Germinal center (tissue), 1 donor: ENCODE measurements at regions not wholly inside any gene's neighbourhood (a gene's known extent, or its start where the extent isn't known, plus 50 kb on each side); places are given as distances from the start of the nearest gene placed in this dataset.
"Not testable (repeated sequence)": the region's sequence is repeated elsewhere in the genome, so short reads cannot be mapped to it uniquely, and the experiment has no call there.

Experiments
- DNase-seq: peaks from one replicate; pipeline ENCODE4 v3.0.0; 2012; ENCODE audit warnings: mixed read lengths, low spot score

GRCh38 chr4:14371131-14371530 lies 631.1 kb upstream of the CPEB2 start:
- no peak for DNase-seq

GRCh38 chr4:14375816-14376215 lies 626.5 kb upstream of the CPEB2 start:
- no peak for DNase-seq

DNA sequence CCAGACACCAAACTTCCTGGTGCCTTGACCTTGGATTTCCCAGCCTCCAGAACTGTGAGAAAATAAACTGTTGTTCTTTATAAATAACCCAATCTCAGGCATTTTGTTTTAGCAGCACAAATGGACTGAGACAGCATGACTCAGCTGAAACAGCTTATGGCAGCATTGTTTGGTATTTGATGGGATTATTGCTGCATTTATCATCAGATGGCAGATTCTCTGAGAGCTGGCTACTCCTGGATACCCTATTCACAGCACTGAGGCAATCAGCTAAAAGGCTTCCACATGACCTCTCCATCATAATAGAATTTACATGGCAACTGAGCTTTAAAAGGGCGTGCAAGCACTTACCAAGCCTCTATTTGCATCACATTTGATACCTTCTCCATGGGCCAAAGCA lies 623.1 kb upstream of the CPEB2 start:
- DNase-seq: no peak

DNA sequence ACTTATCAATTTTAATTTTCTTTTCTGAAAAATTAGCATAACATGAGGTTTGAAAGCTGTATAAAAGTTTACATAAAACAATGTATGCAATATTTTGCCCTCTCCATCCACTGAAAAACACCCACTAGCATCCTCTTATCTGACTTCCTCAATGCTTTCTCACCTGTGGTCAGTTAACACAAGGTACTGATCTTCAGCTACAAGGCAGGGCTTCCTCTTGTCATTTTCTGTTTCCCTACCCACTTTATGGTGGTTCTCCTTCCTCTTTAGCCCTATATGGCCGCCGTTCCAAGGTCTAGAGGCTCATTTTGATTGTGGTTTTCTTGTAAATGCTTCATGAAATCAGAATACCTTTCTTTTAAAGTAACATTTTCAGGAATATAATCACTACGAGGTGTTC lies 618.6 kb upstream of the CPEB2 start:
- DNase-seq: no peak

GRCh38 chr4:14384824-14385223 lies 617.5 kb upstream of the CPEB2 start:
- no peak for DNase-seq

DNA sequence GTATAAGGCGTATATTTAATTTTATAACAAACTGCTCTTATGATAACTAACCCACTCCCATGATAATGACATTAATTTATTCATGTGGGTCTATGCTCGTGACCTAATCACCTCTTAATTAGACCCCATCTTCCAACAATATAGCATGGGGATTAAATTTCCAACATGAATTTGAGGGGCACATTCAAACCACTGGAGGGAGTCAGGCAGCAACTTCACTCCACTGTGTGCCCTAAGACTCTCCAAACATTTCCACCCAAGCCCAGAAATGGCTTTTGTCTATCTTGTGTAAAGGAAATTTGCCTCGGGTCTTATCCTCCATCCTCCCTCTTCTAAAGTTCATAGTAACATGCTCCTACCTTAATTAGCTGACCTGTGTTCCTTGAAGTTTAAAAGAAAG lies 616.1 kb upstream of the CPEB2 start:
- no peak for DNase-seq

- DNase-seq: no peak
These were observed 614.6 kb upstream of the CPEB2 start for GRCh38 chr4:14387647-14388046.

GRCh38 chr4:14392378-14392777 lies 609.9 kb upstream of the CPEB2 start:
- DNase-seq: no peak

DNA sequence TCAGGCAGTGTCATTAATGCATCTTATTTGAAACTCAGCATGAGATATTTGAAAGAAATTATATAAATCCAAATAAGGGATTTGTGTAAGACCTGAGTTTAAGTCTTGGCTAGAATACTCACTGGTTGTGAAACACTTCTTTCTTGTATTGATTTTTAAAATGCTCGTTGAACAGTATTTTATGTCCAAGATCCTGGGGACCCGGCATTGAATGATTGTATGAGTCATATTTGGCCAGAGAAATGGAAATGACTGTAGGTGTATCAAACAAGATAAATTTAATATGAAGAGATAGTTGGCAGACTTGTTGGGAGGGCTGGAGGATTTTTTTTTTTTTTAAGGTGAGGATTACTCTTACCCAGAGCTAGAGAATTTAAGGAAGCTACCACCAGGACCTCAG lies 606.1 kb upstream of the CPEB2 start:
- no peak for DNase-seq

DNA sequence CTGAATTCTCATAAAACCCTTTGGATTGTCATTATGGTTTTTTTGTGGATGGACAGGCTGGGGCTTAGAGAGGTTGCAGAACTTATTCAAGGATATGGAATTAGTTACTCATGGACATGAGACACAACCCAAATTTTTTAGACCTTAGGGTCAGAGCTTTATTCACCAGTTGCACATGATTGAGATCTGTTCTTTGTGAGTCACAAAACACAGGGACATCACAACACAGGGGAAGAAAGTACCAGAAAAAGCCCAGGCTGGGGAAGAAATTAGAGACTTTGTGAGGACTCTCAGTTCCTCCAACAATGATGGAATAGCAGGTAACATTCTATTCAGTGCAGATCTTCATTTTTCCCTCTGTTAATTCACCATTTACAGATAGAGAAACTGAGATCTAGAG lies 602.4 kb upstream of the CPEB2 start:
- no peak for DNase-seq

GRCh38 chr4:14400307-14400706 lies 602.0 kb upstream of the CPEB2 start:
- no peak for DNase-seq

DNA sequence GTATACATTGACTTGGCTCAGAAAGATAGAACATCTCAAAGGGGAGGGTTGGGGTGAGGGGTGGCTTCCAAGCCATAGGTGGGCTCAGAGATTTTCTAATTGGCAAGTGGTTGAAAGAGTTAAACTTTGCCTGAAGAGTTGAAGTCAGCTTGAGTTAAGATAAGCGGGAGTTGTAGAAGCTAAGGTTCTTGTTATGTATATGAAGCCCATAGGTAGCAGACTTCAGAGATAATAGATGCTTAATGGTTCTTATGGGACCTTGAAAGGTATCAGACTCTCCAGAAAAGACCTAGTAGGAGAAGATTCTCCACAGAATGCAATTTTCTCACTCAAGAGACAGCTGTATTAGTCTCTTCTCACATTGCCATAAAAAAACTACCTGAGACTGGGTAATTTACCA lies 599.1 kb upstream of the CPEB2 start:
- no peak for DNase-seq

DNA sequence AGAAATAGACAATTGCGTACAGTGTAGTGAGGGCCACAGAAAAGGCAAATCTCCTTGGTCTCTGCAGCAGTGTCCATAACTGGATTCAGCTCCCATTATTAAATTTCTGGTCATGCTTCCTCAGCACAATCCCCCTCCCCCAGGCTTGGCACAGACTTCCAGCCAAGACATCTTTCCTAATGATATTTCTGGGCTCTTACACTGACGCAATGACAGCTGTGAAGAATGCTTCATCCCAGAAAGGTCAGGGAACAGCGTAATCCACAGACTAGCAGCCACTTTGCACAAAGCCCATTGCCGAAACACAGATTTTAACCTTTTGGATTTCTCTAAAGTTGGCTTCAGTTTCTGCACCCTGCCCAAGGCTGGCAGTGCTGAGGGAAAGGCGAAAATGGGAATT lies 597.6 kb upstream of the CPEB2 start:
- DNase-seq: no peak

DNA sequence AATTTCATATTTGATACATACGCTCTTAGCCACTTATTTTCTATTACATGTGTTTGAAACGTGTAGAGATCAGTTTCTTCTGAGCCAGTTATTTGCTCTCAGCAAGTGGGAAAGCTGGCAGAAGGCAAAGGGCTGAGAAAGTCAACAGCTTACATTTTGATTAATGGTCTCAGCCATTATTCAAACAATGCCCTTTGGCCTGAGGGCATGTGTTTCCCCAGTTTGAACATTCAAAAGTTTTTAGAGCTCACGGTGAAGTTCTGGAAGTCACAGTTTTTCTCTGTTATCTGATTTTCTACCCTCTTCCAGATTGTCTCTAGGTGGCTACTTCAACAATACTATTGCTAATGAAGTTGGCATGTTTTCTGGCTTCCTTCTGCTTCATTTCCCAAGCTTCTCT lies 591.8 kb upstream of the CPEB2 start:
- no peak for DNase-seq

GRCh38 chr4:14415146-14415545 lies 587.1 kb upstream of the CPEB2 start:
- DNase-seq: no peak

GRCh38 chr4:14419516-14419915 lies 582.8 kb upstream of the CPEB2 start:
- DNase-seq: no peak

- not testable (repeated sequence) for DNase-seq
These were observed 576.0 kb upstream of the CPEB2 start for GRCh38 chr4:14426297-14426696.

GRCh38 chr4:14428125-14428524 lies 574.2 kb upstream of the CPEB2 start:
- DNase-seq: no peak

GRCh38 chr4:14431155-14432134 lies 570.8 kb upstream of the CPEB2 start:
- DNase-seq: no peak

DNA sequence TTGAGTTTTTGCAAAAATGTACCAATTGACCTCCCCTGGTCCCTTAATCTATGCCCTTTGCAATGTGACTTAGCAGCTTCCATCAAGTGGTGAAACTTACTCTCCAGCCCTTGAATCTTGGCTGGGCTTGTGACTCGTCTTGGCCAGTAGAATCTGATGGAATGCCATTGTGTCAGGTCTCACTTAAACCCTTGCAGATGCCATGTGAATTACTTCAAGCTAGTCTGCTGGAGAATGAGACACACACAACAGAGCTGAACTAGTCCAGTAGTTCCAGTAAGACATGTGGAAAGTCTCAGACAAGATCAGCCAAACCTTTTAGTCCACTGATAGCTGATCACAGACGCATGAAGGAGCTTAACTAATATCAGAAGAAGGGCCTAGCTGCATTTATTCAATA lies 567.8 kb upstream of the CPEB2 start:
- DNase-seq: no peak

GRCh38 chr4:14434916-14435315 lies 567.4 kb upstream of the CPEB2 start:
- no peak for DNase-seq

DNA sequence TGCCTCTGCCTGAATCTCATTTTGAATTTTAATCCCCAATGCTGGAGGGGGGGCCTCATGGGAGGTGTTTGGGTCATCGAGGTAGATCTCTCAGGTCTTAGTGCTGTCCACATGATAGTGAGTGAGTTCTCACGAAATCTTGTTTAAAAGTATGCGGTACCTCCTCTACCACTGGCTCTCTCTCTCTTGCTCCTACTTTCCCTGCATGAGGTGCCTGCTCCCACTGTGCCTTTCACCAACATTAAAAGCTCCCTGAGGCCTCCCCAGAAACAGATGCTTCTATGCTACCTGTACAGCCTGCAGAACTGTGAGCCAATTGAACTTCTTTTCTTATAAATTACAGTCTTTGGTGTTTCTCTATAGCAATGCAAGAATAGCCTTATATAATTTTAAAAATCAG lies 560.7 kb upstream of the CPEB2 start:
- no peak for DNase-seq

DNA sequence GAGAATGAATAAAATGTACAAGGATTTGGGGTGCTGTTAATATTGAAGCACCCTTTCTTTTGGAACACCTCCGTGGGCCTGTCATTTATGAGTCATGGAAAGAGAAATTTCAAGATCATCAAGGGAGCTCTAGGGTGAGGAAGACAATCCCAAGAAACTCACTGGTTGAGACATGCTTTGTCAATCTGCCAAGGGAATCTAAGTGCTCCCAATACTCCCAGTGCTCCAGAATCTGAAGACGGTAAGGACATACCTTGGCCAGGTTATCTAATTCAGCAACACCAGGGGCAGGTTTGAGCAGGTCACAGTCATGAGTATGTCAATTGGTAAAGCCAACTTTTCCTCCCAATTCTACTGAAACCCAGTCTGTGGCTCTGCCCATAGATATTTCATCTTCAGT lies 556.4 kb upstream of the CPEB2 start:
- no peak for DNase-seq

GRCh38 chr4:14446311-14446710 lies 556.0 kb upstream of the CPEB2 start:
- no peak for DNase-seq
